WTC11 (cell line): ENCODE measurements at regions not wholly inside any gene's neighbourhood (a gene's known extent, or its start where the extent isn't known, plus 50 kb on each side); places are given as distances from the start of the nearest gene placed in this dataset.

Experiments
- ATAC-seq: fragments of 200-7000 bp; cut with Tn5 transposase; 2 replicates; pipeline ENCODE4 v1.10.0; 2021; ENCODE audit warnings: mild to moderate bottlenecking, moderate library complexity
- CTCF ChIA-PET: fragments of 300-600 bp; sonication (Branson Sonifier 250); formaldehyde crosslinking; loops from one replicate; lab custom pipeline; 2021; ENCODE audit warnings: antibody characterized with exemption; lab: Charles Lee
- POLR2A ChIA-PET: fragments of 350-600 bp; sonication (Branson Sonifier 250); formaldehyde crosslinking; loops from one replicate; lab custom pipeline; 2021; ENCODE audit warnings: antibody characterized with exemption; lab: Charles Lee
- DNase-seq: peaks from one replicate; pipeline ENCODE4 v3.0.0; 2021; ENCODE audit warnings: low spot score
- H3K27ac Mint-ChIP-seq: 2 replicates; pipeline ENCODE4 v1.8.0; 2021; ENCODE audit warnings: mixed read lengths
- H3K27me3 Mint-ChIP-seq: 2 replicates; pipeline ENCODE4 v1.8.0; 2021; ENCODE audit warnings: low read depth, mild to moderate bottlenecking, moderate library complexity, mixed read lengths
- H3K36me3 Mint-ChIP-seq: 2 replicates; pipeline ENCODE4 v1.8.0; 2021; ENCODE audit warnings: mixed read lengths
- H3K4me1 Mint-ChIP-seq: 2 replicates; pipeline ENCODE4 v1.8.0; 2022; ENCODE audit warnings: mixed read lengths
- H3K4me3 Mint-ChIP-seq: 2 replicates; pipeline ENCODE4 v1.8.0; 2021; ENCODE audit warnings: mild to moderate bottlenecking, moderate library complexity, mixed read lengths
- H3K9me3 Mint-ChIP-seq: 2 replicates; pipeline ENCODE4 v1.8.0; 2021; ENCODE audit warnings: mixed read lengths
- CBFB ChIP-seq: sonication (generic); formaldehyde crosslinking; IDR thresholded peaks from 2 replicates; pipeline ENCODE4 v1.8.1; 2022; ENCODE audit warnings: mild to moderate bottlenecking, low read depth, missing genetic modification reagents
- CREB1 ChIP-seq: sonication (generic); formaldehyde crosslinking; IDR thresholded peaks from 2 replicates; pipeline ENCODE4 v1.8.0; 2023; ENCODE audit warnings: mild to moderate bottlenecking, missing genetic modification reagents
- GABPB1 ChIP-seq: sonication (generic); formaldehyde crosslinking; IDR thresholded peaks from 2 replicates; pipeline ENCODE4 v1.8.1; 2023; ENCODE audit warnings: mild to moderate bottlenecking, missing genetic modification reagents
- IRF2 ChIP-seq: sonication (generic); formaldehyde crosslinking; IDR thresholded peaks from 2 replicates; pipeline ENCODE4 v1.8.0; 2022; ENCODE audit warnings: low read depth, missing genetic modification reagents, borderline replicate concordance
- MXD4 ChIP-seq: fragments of 250-450 bp; sonication (Bioruptor Pico); IDR thresholded peaks from 2 replicates; pipeline ENCODE4 v1.8.0; 2021; ENCODE audit warnings: mild to moderate bottlenecking, moderate library complexity, borderline replicate concordance
- NR2C2 ChIP-seq: sonication (generic); formaldehyde crosslinking; IDR thresholded peaks from 2 replicates; pipeline ENCODE4 v1.8.0; 2022; ENCODE audit warnings: mild to moderate bottlenecking, missing genetic modification reagents
- NR3C1 ChIP-seq: sonication (generic); formaldehyde crosslinking; conservative IDR thresholded peaks from 2 replicates; pipeline ENCODE4 v1.8.1; 2023; ENCODE audit warnings: low read depth, mild to moderate bottlenecking, missing genetic modification reagents
- ZBTB21 ChIP-seq: sonication (generic); formaldehyde crosslinking; IDR thresholded peaks from 2 replicates; pipeline ENCODE4 v1.8.1; 2023; ENCODE audit warnings: mild to moderate bottlenecking, missing genetic modification reagents, borderline replicate concordance
- ZBTB43 ChIP-seq: sonication (generic); formaldehyde crosslinking; IDR thresholded peaks from 2 replicates; pipeline ENCODE4 v1.8.1; 2023; ENCODE audit warnings: mild to moderate bottlenecking, missing genetic modification reagents
- ZNF396 ChIP-seq: fragments of 250-450 bp; sonication (Bioruptor Pico); IDR thresholded peaks from 2 replicates; pipeline ENCODE4 v1.8.0; 2021; ENCODE audit warnings: mild to moderate bottlenecking, moderate library complexity, borderline replicate concordance
- TF ChIP-seq, protein P1 (sequence below): sonication (generic); formaldehyde crosslinking; IDR thresholded peaks from 2 replicates; pipeline ENCODE4 v1.8.0; 2022; ENCODE audit warnings: missing genetic modification reagents
- TF ChIP-seq, protein P2 (sequence below): sonication (generic); formaldehyde crosslinking; IDR thresholded peaks from 2 replicates; pipeline ENCODE4 v1.8.1; 2023; ENCODE audit warnings: mild to moderate bottlenecking, moderate library complexity, missing genetic modification reagents
- TF ChIP-seq, protein P3 (sequence below): sonication (generic); formaldehyde crosslinking; IDR thresholded peaks from 2 replicates; pipeline ENCODE4 v1.8.1; 2022; ENCODE audit warnings: missing genetic modification reagents, borderline replicate concordance

- no peaks in the 10 kb centered on the region for H3K27me3 Mint-ChIP-seq
- peaks cover 5% of the 10 kb centered on the region; the same call in 1 of the 2 replicates for H3K9me3 Mint-ChIP-seq
- ChIA-PET CTCF (interaction anchor here (0.9 kb wide), 1 partner anchor 114 kb away, joined by 4 read pairs; no protein-coding TSS in a partner anchor), POLR2A (no interaction called here)
- DNase-seq (no peak), ATAC-seq (peak; percentile 90)
- H3K27ac Mint-ChIP-seq: no peak overlapping the region
- H3K4me3 Mint-ChIP-seq: no peak overlapping the region
- H3K4me1 Mint-ChIP-seq: peaks cover 32% of the 10 kb centered on the region
- no peaks in the 10 kb centered on the region; the same call in 1 of the 2 replicates for H3K36me3 Mint-ChIP-seq
- TF ChIP-seq ZNF396 (CRISPR knock-in tag) (no peak), CBFB (CRISPR knock-in tag) (no peak), MXD4 (CRISPR knock-in tag) (no peak), ZBTB21 (CRISPR knock-in tag) (no peak), NR3C1 (CRISPR knock-in tag) (no peak), CREB1 (CRISPR knock-in tag) (no peak), ZBTB43 (CRISPR knock-in tag) (no peak), GABPB1 (no peak)
- TF ChIP-seq, protein P1, sequence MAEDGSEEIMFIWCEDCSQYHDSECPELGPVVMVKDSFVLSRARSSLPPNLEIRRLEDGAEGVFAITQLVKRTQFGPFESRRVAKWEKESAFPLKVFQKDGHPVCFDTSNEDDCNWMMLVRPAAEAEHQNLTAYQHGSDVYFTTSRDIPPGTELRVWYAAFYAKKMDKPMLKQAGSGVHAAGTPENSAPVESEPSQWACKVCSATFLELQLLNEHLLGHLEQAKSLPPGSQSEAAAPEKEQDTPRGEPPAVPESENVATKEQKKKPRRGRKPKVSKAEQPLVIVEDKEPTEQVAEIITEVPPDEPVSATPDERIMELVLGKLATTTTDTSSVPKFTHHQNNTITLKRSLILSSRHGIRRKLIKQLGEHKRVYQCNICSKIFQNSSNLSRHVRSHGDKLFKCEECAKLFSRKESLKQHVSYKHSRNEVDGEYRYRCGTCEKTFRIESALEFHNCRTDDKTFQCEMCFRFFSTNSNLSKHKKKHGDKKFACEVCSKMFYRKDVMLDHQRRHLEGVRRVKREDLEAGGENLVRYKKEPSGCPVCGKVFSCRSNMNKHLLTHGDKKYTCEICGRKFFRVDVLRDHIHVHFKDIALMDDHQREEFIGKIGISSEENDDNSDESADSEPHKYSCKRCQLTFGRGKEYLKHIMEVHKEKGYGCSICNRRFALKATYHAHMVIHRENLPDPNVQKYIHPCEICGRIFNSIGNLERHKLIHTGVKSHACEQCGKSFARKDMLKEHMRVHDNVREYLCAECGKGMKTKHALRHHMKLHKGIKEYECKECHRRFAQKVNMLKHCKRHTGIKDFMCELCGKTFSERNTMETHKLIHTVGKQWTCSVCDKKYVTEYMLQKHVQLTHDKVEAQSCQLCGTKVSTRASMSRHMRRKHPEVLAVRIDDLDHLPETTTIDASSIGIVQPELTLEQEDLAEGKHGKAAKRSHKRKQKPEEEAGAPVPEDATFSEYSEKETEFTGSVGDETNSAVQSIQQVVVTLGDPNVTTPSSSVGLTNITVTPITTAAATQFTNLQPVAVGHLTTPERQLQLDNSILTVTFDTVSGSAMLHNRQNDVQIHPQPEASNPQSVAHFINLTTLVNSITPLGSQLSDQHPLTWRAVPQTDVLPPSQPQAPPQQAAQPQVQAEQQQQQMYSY: no peak
These were observed 961.6 kb downstream of the TBC1D22A start for GRCh38 chr22:47724030-47724429.

GRCh38 chr22:47718337-47718736, 955.9 kb downstream of the TBC1D22A start:
- Mint-ChIP-seq H3K9me3 (peaks cover 5% of the 10 kb centered on the region; the same call in 1 of the 2 replicates), H3K4me1 (peaks cover 22% of the 10 kb centered on the region), H3K27ac (no peak overlapping the region), H3K4me3 (no peak overlapping the region), H3K27me3 (no peaks in the 10 kb centered on the region), H3K36me3 (no peaks in the 10 kb centered on the region)
- no peak for ATAC-seq
- ChIA-PET CTCF (no interaction called here), POLR2A (no interaction called here)
- TF ChIP-seq NR2C2 (CRISPR knock-in tag): no peak
- TF ChIP-seq, protein P2, sequence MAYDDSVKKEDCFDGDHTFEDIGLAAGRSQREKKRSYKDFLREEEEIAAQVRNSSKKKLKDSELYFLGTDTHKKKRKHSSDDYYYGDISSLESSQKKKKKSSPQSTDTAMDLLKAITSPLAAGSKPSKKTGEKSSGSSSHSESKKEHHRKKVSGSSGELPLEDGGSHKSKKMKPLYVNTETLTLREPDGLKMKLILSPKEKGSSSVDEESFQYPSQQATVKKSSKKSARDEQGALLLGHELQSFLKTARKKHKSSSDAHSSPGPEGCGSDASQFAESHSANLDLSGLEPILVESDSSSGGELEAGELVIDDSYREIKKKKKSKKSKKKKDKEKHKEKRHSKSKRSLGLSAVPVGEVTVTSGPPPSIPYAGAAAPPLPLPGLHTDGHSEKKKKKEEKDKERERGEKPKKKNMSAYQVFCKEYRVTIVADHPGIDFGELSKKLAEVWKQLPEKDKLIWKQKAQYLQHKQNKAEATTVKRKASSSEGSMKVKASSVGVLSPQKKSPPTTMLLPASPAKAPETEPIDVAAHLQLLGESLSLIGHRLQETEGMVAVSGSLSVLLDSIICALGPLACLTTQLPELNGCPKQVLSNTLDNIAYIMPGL (CRISPR knock-in tag): no peak
- no peak for TF ChIP-seq IRF2 (CRISPR knock-in tag)
- TF ChIP-seq, protein P3, sequence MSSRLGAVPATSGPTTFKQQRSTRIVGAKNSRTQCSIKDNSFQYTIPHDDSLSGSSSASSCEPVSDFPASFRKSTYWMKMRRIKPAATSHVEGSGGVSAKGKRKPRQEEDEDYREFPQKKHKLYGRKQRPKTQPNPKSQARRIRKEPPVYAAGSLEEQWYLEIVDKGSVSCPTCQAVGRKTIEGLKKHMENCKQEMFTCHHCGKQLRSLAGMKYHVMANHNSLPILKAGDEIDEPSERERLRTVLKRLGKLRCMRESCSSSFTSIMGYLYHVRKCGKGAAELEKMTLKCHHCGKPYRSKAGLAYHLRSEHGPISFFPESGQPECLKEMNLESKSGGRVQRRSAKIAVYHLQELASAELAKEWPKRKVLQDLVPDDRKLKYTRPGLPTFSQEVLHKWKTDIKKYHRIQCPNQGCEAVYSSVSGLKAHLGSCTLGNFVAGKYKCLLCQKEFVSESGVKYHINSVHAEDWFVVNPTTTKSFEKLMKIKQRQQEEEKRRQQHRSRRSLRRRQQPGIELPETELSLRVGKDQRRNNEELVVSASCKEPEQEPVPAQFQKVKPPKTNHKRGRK (CRISPR knock-in tag): no peak
- DNase-seq: no peak
